Muscle layer of duodenum (tissue), 2 donors: ENCODE measurements at regions not wholly inside any gene's neighbourhood (a gene's known extent, or its start where the extent isn't known, plus 50 kb on each side); places are given as distances from the start of the nearest gene placed in this dataset.
"Not testable (repeated sequence)": the region's sequence is repeated elsewhere in the genome, so short reads cannot be mapped to it uniquely, and the experiment has no call there.

Experiments
- H3K27ac ChIP-seq: one replicate; pipeline ENCODE4 v1.7.0; 2013; ENCODE audit warnings: mild to moderate bottlenecking, low read length
- H3K27me3 ChIP-seq: one replicate; pipeline ENCODE4 v1.7.0; 2013; ENCODE audit warnings: low read depth, mild to moderate bottlenecking, control low read depth, low read length
- H3K36me3 ChIP-seq, 2 donors: one replicate each; pipeline ENCODE4 v1.7.0; 2013; ENCODE audit warnings: low read length in 2 of 2, control low read depth in 1 of 2, mild to moderate bottlenecking in 1 of 2; ENCODE audit not compliant: insufficient read depth in 2 of 2, control insufficient read depth in 1 of 2
- H3K4me1 ChIP-seq, 2 donors: one replicate each; pipeline ENCODE4 v1.7.0; 2013; ENCODE audit warnings: low read length in 2 of 2, mild to moderate bottlenecking in 2 of 2, control low read depth in 1 of 2, moderate library complexity in 1 of 2; ENCODE audit not compliant: insufficient read depth in 2 of 2, control insufficient read depth in 1 of 2
- H3K4me3 ChIP-seq, 2 donors: one replicate each; pipeline ENCODE4 v1.7.0; 2013; ENCODE audit warnings: low read length in 2 of 2, low read depth in 1 of 2, mild to moderate bottlenecking in 1 of 2
- H3K9me3 ChIP-seq, 2 donors: one replicate each; pipeline ENCODE4 v1.7.0; 2013; ENCODE audit warnings: low read length in 2 of 2, control low read depth in 1 of 2, mild to moderate bottlenecking in 1 of 2; ENCODE audit not compliant: control insufficient read depth in 1 of 2
- donor health status: healthy.

DNA sequence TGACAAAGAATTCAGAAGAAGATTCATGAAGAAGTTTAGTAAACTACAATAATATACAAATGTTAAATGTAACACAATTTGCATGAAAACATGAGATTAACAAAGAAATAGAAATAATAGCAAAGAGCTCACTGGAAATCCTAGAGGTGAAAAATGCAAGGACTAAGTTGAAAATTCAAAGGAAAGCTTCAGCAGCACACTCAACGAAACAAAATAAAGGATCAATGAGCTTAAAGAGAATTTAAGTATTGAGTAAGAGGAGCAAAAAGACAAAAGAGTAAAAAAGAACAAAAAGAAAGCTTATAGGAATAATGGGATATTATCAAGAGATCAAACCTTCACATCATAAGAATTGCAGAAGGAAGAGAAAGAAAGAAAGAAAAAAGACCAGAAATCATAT lies 583.8 kb upstream of the NECTIN3 start:
- no peaks in the 10 kb centered on the region for H3K4me1 ChIP-seq
- H3K27me3 ChIP-seq = no peaks in the 10 kb centered on the region
- no peaks in the 10 kb centered on the region for H3K36me3 ChIP-seq
- H3K27ac ChIP-seq = no peak overlapping the region
- peaks cover 9 to 22% of the 10 kb centered on the region in 2 donors for H3K9me3 ChIP-seq
- H3K4me3 ChIP-seq = no peak overlapping the region

DNA sequence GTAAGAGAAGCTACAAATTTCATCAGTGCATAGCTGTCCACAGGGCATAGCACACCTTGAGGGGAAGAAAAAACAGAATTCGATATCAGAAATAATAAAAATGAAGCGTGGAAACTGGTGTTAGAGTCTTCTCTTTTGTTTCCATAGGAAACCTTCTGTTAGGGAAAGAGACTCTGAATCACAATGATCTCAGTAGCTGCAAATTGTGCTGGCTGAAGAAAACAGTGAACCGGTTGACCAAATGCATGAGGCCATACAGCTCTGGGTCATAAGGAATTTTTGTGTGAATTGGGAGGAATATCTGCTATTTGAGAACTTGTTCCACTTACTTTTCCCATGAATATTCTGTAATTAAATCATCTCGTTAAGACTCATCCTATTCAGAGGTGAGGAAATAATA lies 580.2 kb upstream of the NECTIN3 start:
- no peak overlapping the region for H3K27ac ChIP-seq
- H3K4me1 ChIP-seq = no peaks in the 10 kb centered on the region
- no peaks in the 10 kb centered on the region for H3K27me3 ChIP-seq
- no peak overlapping the region for H3K4me3 ChIP-seq
- peaks cover 9 to 16% of the 10 kb centered on the region in 2 donors for H3K9me3 ChIP-seq
- H3K36me3 ChIP-seq = no peaks in the 10 kb centered on the region

- no peaks in the 10 kb centered on the region for H3K27me3 ChIP-seq
- no peaks in the 10 kb centered on the region for H3K36me3 ChIP-seq
- no peaks in the 10 kb centered on the region for H3K4me1 ChIP-seq
- no peak overlapping the region for H3K4me3 ChIP-seq
- H3K9me3 ChIP-seq = peaks cover 0 to 2% of the 10 kb centered on the region in 2 donors
- no peak overlapping the region for H3K27ac ChIP-seq
Observed at GRCh38 chr3:110492876-110493275, 578.7 kb upstream of the NECTIN3 start.

DNA sequence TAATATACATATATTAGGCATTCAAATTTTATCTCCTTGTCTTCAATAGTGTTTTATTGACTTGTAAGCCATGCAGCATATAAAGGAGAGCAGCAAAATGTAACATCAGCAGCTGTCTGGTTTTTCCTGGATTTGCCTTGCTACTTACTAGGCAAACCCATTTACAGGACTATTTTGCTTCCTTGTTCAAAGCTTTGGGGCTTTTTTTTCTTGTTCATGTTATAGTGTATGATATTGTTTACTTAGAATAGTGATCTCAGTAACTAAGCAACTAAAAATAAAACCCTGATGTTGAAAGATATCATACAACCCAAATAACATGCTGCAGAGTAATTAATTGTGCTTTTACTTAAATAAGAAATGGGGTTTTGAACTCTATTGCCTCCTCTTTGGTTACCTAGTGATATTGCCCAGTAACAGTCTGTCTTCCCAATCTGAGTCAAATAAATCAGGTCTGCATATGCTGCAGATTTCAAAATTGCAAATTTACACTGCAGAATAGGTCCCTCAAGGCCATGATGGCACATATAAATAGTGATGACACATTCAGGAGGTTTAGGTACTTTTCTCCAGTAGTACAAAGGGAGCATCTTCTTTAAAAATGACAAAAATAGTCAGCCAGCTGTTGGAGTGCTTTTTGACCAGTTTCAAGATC lies 578.1 kb upstream of the NECTIN3 start:
- H3K27me3 ChIP-seq = no peaks in the 10 kb centered on the region
- H3K4me1 ChIP-seq = no peaks in the 10 kb centered on the region
- no peak overlapping the region for H3K4me3 ChIP-seq
- H3K27ac ChIP-seq = no peak overlapping the region
- H3K9me3 ChIP-seq = no peaks in the 10 kb centered on the region
- H3K36me3 ChIP-seq = no peaks in the 10 kb centered on the region

DNA sequence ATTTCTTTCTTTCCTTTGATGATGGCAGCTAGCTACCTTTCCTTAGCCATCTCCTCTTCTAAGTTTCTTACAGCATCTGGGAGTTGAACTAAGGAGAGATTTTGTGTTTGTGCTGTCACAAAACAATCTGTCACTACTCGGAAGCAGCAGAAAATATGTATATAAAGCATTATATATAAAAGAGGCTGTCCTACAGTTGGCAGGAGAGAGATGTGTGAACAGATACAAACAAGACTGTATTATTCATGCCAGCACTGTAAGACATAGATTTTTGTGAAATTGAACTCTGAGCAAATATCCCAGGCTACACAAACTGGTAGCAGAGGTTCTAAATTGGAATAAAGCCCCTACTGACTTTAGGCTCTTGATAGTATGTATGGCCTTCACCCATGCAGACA lies 577.5 kb upstream of the NECTIN3 start:
- Histone ChIP-seq H3K36me3 (no peaks in the 10 kb centered on the region), H3K9me3 (no peaks in the 10 kb centered on the region), H3K27ac (no peak overlapping the region), H3K4me1 (no peaks in the 10 kb centered on the region), H3K27me3 (no peaks in the 10 kb centered on the region), H3K4me3 (no peak overlapping the region)

- Histone ChIP-seq H3K9me3 (no peaks in the 10 kb centered on the region), H3K4me1 (no peaks in the 10 kb centered on the region), H3K4me3 (no peak overlapping the region), H3K27me3 (no peaks in the 10 kb centered on the region), H3K36me3 (no peaks in the 10 kb centered on the region), H3K27ac (no peak overlapping the region)
Observed at GRCh38 chr3:110494728-110495127, 576.9 kb upstream of the NECTIN3 start.

- no peaks in the 10 kb centered on the region for H3K27me3 ChIP-seq
- no peak overlapping the region for H3K4me3 ChIP-seq
- no peak overlapping the region for H3K27ac ChIP-seq
- H3K9me3 ChIP-seq = no peaks in the 10 kb centered on the region
- H3K36me3 ChIP-seq = no peaks in the 10 kb centered on the region
- H3K4me1 ChIP-seq = no peaks in the 10 kb centered on the region
Observed at GRCh38 chr3:110495201-110495927, 576.3 kb upstream of the NECTIN3 start.

- no peaks in the 10 kb centered on the region for H3K27me3 ChIP-seq
- H3K27ac ChIP-seq = no peak overlapping the region
- H3K9me3 ChIP-seq = peaks cover 0 to 9% of the 10 kb centered on the region in 2 donors
- H3K36me3 ChIP-seq = no peaks in the 10 kb centered on the region
- H3K4me3 ChIP-seq = no peak overlapping the region
- H3K4me1 ChIP-seq = no peaks in the 10 kb centered on the region
Observed at GRCh38 chr3:110504401-110504800, 567.2 kb upstream of the NECTIN3 start.

GRCh38 chr3:110504901-110505300 lies 566.7 kb upstream of the NECTIN3 start:
- Histone ChIP-seq H3K27ac (no peak overlapping the region), H3K9me3 (peaks cover 0 to 9% of the 10 kb centered on the region in 2 donors), H3K4me3 (no peak overlapping the region), H3K4me1 (no peaks in the 10 kb centered on the region), H3K27me3 (no peaks in the 10 kb centered on the region), H3K36me3 (no peaks in the 10 kb centered on the region)

- Histone ChIP-seq H3K27me3 (no peaks in the 10 kb centered on the region), H3K4me1 (no peaks in the 10 kb centered on the region), H3K4me3 (no peak overlapping the region), H3K27ac (no peak overlapping the region), H3K36me3 (no peaks in the 10 kb centered on the region), H3K9me3 (peaks cover 0 to 9% of the 10 kb centered on the region in 2 donors)
Observed at GRCh38 chr3:110506890-110507289, 564.7 kb upstream of the NECTIN3 start.

- not testable (repeated sequence) for H3K27me3 ChIP-seq, H3K4me1 ChIP-seq, H3K9me3 ChIP-seq, H3K36me3 ChIP-seq, H3K4me3 ChIP-seq, H3K27ac ChIP-seq
Observed at GRCh38 chr3:110507570-110507969, 564.0 kb upstream of the NECTIN3 start.

- H3K27ac ChIP-seq = no peak overlapping the region
- no peak overlapping the region for H3K4me3 ChIP-seq
- no peaks in the 10 kb centered on the region for H3K36me3 ChIP-seq
- H3K4me1 ChIP-seq = no peaks in the 10 kb centered on the region
- no peaks in the 10 kb centered on the region for H3K27me3 ChIP-seq
- H3K9me3 ChIP-seq = peaks cover 0 to 8% of the 10 kb centered on the region in 2 donors
Observed at GRCh38 chr3:110512961-110513360, 558.7 kb upstream of the NECTIN3 start.
